Astrocyte of the spinal cord (primary cell): ENCODE measurements at regions not wholly inside any gene's neighbourhood (a gene's known extent, or its start where the extent isn't known, plus 50 kb on each side); places are given as distances from the start of the nearest gene placed in this dataset.
"Not testable (repeated sequence)": the region's sequence is repeated elsewhere in the genome, so short reads cannot be mapped to it uniquely, and the experiment has no call there.

ENCODE experiments used
- DNase-seq: peaks from one replicate; pipeline ENCODE4 v3.0.0; 2011; ENCODE audit warnings: low read depth, low spot score
- H3K4me3 ChIP-seq: 2 replicates; pipeline ENCODE4 v1.5.1; 2011; ENCODE audit warnings: low read depth, mild to moderate bottlenecking, low read length, moderate library complexity
- CTCF ChIP-seq: IDR thresholded peaks from 2 replicates; pipeline ENCODE4 v1.5.1; 2012; ENCODE audit warnings: low read depth, mild to moderate bottlenecking, low read length, inconsistent platforms
- in situ Hi-C: cut with HindIII; loops from 2 replicates; pipeline ENCODE4 v1.10.0; 2017; ENCODE audit warnings: low sequenced_read_pairs

GRCh38 chr2:60347781-60348180 lies 205.7 kb downstream of the BCL11A start:
- no peak for DNase-seq
- TF ChIP-seq CTCF: no peak
- H3K4me3 ChIP-seq: no peak overlapping the region
- in situ Hi-C loops: no loop called here

GRCh38 chr2:60342491-60342890 lies 211.0 kb downstream of the BCL11A start:
- H3K4me3 ChIP-seq, DNase-seq, in situ Hi-C loops: not testable (repeated sequence)

GRCh38 chr2:60341151-60341550 lies 212.3 kb downstream of the BCL11A start:
- DNase-seq: no peak
- in situ Hi-C loops: no loop called here

GRCh38 chr2:60339286-60339685 lies 214.2 kb downstream of the BCL11A start:
- no peak for TF ChIP-seq CTCF
- H3K4me3 ChIP-seq: no peak overlapping the region
- in situ Hi-C loops: no loop called here
- DNase-seq: no peak

More at GRCh38 chr2:60341151-60341550, 212.3 kb downstream of the BCL11A start:
- no peak for TF ChIP-seq CTCF
- no peak overlapping the region for H3K4me3 ChIP-seq

- DNase-seq: no peak
- no peak for TF ChIP-seq CTCF
- no peak overlapping the region for H3K4me3 ChIP-seq
- in situ Hi-C loops: no loop called here
Measured at GRCh38 chr2:60337142-60337497, 216.3 kb downstream of the BCL11A start.

GRCh38 chr2:60336442-60337141 lies 216.9 kb downstream of the BCL11A start:
- in situ Hi-C loops: no loop called here
- DNase-seq: no peak
- no peak overlapping the region for H3K4me3 ChIP-seq
- TF ChIP-seq CTCF: no peak

- in situ Hi-C loops: no loop called here
- no peak for DNase-seq
- no peak for TF ChIP-seq CTCF
- no peak overlapping the region for H3K4me3 ChIP-seq
Measured at GRCh38 chr2:60335533-60336237, 217.8 kb downstream of the BCL11A start.
